ENCODE measurements at regions not wholly inside any gene's neighbourhood (a gene's known extent, or its start where the extent isn't known, plus 50 kb on each side); places are given as distances from the start of the nearest gene placed in this dataset.

GRCh38 chr1:201769072-201769471 lies 59.9 kb upstream of the IPO9 start (continued):
- TF ChIP-seq PHF8 (conservative IDR thresholded peaks at IDR 0.05; ENCODE audit: low read depth, low read length) (no peak), SIN3A (conservative IDR thresholded peaks at IDR 0.05 in 1 of 2, IDR thresholded peaks at IDR 0.05 in 1 of 2; ENCODE audit: low read depth in 1 of 2, low read length in 2 of 2) (no peak), ATF2 (IDR thresholded peaks at IDR 0.05; ENCODE audit: low read length) (no peak), RNF2 (IDR thresholded peaks at IDR 0.05; ENCODE audit: borderline replicate concordance, low read depth, low read length, missing control alignments, poor library complexity, severe bottlenecking) (no peak), NANOG (IDR thresholded peaks at IDR 0.05; ENCODE audit: insufficient read depth, low read depth, low read length, poor library complexity, severe bottlenecking) (no peak)

All from H1 (cell line).